Lung (tissue), 11 donors: ENCODE measurements at regions not wholly inside any gene's neighbourhood (a gene's known extent, or its start where the extent isn't known, plus 50 kb on each side); places are given as distances from the start of the nearest gene placed in this dataset.

Experiments used
- ATAC-seq: fragments of 200-7000 bp; cut with Tn5 transposase; one replicate; pipeline ENCODE4 v1.9.1; 2020; ENCODE audit warnings: moderate number of reproducible peaks; ENCODE audit not compliant: insufficient read depth, low FRiP score
- DNase-seq, 3 donors: peaks; one replicate each; pipeline ENCODE4 v3.0.0-alpha.2; 2013 to 2017
- H3K27ac ChIP-seq, 2 donors: one replicate each; pipeline ENCODE4 v1.5.1; 2013; ENCODE audit warnings: mild to moderate bottlenecking in 2 of 2, moderate library complexity in 2 of 2, control low read depth in 1 of 2, inconsistent platforms in 1 of 2, low read depth in 1 of 2, low read length in 1 of 2
- H3K27me3 ChIP-seq, 3 donors: one replicate each; pipeline ENCODE4 v1.5.1; 2013; ENCODE audit warnings: low read length in 2 of 3; ENCODE audit not compliant: control insufficient read depth in 3 of 3, insufficient read depth in 3 of 3
- H3K36me3 ChIP-seq, 4 donors: one replicate each; pipeline ENCODE4 v1.5.1; 2013; ENCODE audit warnings: low read length in 4 of 4, mild to moderate bottlenecking in 1 of 4, moderate library complexity in 1 of 4; ENCODE audit not compliant: control insufficient read depth in 4 of 4, insufficient read depth in 4 of 4
- H3K4me1 ChIP-seq, 5 donors: one replicate each; pipeline ENCODE4 v1.5.1; 2013; ENCODE audit warnings: low read length in 5 of 5, mild to moderate bottlenecking in 2 of 5, moderate library complexity in 1 of 5; ENCODE audit not compliant: control insufficient read depth in 5 of 5, insufficient read depth in 5 of 5
- H3K4me3 ChIP-seq: one replicate; pipeline ENCODE4 v1.5.1; 2013; ENCODE audit warnings: mild to moderate bottlenecking, control low read depth, moderate library complexity
- H3K9ac ChIP-seq, 2 donors: one replicate each; pipeline ENCODE4 v1.5.1; 2013; ENCODE audit warnings: low read length in 2 of 2, control low read depth in 1 of 2; ENCODE audit not compliant: insufficient read depth in 1 of 2
- H3K9me3 ChIP-seq, 4 donors: one replicate each; pipeline ENCODE4 v1.5.1; 2013; ENCODE audit warnings: low read length in 3 of 4, mild to moderate bottlenecking in 1 of 4, moderate library complexity in 1 of 4; ENCODE audit not compliant: control insufficient read depth in 4 of 4, insufficient read depth in 3 of 4
- CTCF ChIP-seq: IDR thresholded peaks from 2 replicates; pipeline ENCODE4 v1.5.1; 2012; ENCODE audit warnings: mild to moderate bottlenecking; ENCODE audit errors: control extremely low read depth, extremely low read depth
- WGBS, 2 donors: extraction: QIAGEN DNeasy Blood & Tissue Kit; methylation state at CpG; one replicate each; pipeline ENCODE4 v1.1.7; 2013; 5-methylcytosine and 5-hydroxymethylcytosine counted together
- donor health status: control.
- donor health status: control.
- donor health status: Bipolar disorder and iron deficiency.
- donor health status: healthy.
- donor health status: DM: yes; HTN: yes; CAD: no.

DNA sequence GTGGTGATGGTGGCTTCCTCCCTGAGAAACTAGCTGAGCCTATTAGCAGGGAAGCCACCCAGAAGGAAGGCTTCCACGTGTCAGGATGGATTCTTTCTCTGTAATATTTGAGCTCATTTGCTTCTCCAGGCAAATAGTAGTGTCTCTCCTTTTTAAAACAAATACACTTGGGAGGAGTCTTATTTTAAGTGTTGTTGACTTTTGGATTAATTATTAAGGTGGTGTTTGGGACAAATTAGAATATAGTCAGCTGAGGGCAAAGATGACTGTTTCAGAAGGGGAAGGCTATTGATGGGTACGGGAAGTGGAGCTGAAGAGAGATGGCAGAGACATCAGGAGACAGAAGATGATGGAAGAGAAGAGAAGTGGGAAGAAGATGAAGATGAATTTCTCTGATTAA is 119.8 kb upstream of the PHACTR1 start:
- no peak for TF ChIP-seq CTCF
- peaks cover 0 to 2% (median 0%) of the 10 kb centered on the region in 5 donors for H3K4me1 ChIP-seq
- no peak overlapping the region for H3K27ac ChIP-seq
- no peak for DNase-seq
- no peaks in the 10 kb centered on the region for H3K27me3 ChIP-seq
- no peak overlapping the region for H3K9ac ChIP-seq
- no peaks in the 10 kb centered on the region for H3K9me3 ChIP-seq
- H3K4me3 ChIP-seq, result no peak overlapping the region
- 61 to 74% methylated on average over 2 of the region's 2 CpGs for WGBS, 2 donors
- no peak for ATAC-seq
- H3K36me3 ChIP-seq, result no peaks in the 10 kb centered on the region

- H3K27ac ChIP-seq, result no peak overlapping the region
- no peaks in the 10 kb centered on the region for H3K36me3 ChIP-seq
- no peak overlapping the region for H3K4me3 ChIP-seq
- peaks cover 0 to 2% (median 0%) of the 10 kb centered on the region in 5 donors for H3K4me1 ChIP-seq
- no peak for DNase-seq
- no peaks in the 10 kb centered on the region for H3K27me3 ChIP-seq
- ATAC-seq, result no peak
- no peak for TF ChIP-seq CTCF
- no peaks in the 10 kb centered on the region for H3K9me3 ChIP-seq
- H3K9ac ChIP-seq, result no peak overlapping the region
- WGBS, 2 donors, result 77 to 93% methylated on average over 2 of the region's 2 CpGs
These were observed 117.6 kb upstream of the PHACTR1 start for GRCh38 chr6:12598919-12599318.

- H3K4me3 ChIP-seq, result no peak overlapping the region
- ATAC-seq, result no peak
- H3K27ac ChIP-seq, result no peak overlapping the region
These were observed 114.7 kb upstream of the PHACTR1 start for GRCh38 chr6:12601881-12602280.

More at GRCh38 chr6:12601881-12602280, 114.7 kb upstream of the PHACTR1 start:
- TF ChIP-seq CTCF, result no peak
- H3K9me3 ChIP-seq, result no peaks in the 10 kb centered on the region
- no peak overlapping the region for H3K9ac ChIP-seq
- no peaks in the 10 kb centered on the region for H3K27me3 ChIP-seq
- H3K4me1 ChIP-seq, result no peaks in the 10 kb centered on the region
- H3K36me3 ChIP-seq, result no peaks in the 10 kb centered on the region
- WGBS, 2 donors, result 60 to 79% methylated on average over 3 of the region's 3 CpGs
- DNase-seq, result no peak
